NCI-H187 (cell line): ENCODE measurements at regions not wholly inside any gene's neighbourhood (a gene's known extent, or its start where the extent isn't known, plus 50 kb on each side); places are given as distances from the start of the nearest gene placed in this dataset.

ENCODE experiments used
- DNase-seq, 2 experiments: peaks; one replicate each; lab custom pipeline; 2025; lab: John Stamatoyannopoulos, UW

DNA sequence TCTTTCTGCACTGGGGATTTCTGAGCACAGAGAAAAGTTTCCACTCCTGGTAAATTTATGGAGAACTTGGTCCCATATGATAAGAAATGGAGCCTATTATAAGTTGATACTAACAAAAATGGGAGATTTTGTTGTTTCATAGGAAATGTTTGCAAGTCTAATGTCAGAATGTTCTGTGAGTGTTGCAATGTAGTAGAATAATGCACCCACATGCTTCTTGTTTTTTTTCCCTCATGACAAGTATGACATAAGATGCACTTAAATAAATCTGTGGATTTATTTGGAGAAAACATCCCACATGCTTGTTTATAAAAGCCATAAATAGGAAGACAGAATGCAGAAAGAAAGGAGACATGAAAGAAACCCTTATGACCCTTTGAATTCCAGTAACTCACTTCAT is 50.8 kb upstream of the KCNJ6 start:
- DNase-seq, result no peak

DNA sequence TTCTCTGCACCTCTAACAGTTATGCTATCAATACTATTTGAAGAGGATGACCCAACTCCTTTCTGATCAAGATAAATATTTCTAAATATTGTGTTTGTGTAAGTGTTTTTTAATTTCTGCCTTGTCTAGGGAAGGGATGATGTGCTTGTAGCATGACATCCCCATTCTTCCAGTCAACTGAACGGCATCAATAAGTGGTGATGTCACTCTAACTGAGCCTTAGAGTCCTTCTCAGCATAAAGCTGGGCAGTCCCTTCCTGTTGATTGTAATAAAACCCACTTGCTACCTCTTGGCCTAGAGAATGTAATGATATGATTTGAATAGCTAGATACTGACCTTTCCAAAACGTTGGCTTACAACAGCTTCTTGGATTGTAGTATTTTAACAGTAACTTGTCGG is 52.5 kb upstream of the KCNJ6 start:
- no peak for DNase-seq

DNA sequence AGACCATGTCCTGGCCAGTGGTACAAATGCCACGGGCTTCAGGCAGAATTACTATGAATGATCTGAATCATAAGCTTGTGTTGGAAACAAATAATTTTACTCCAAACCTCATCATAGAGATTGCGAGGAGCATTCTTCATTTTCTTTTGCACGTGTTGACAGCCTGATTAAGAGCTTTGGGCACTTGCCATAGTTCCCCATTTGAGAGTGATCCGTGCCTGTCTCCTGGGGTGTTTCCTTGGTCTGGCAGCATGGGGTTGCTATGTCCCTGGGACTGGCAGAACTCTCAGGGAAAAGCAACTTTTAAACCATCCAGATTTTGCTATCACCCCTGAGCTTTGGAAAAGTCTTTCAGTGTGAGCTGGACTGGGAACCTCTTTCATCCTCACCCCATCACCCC is 54.3 kb upstream of the KCNJ6 start:
- DNase-seq, result no peak

GRCh38 chr21:37971390-37971950 is 55.2 kb upstream of the KCNJ6 start:
- DNase-seq, result no peak

GRCh38 chr21:37974081-37974480 is 57.8 kb upstream of the KCNJ6 start:
- DNase-seq, result no peak

DNA sequence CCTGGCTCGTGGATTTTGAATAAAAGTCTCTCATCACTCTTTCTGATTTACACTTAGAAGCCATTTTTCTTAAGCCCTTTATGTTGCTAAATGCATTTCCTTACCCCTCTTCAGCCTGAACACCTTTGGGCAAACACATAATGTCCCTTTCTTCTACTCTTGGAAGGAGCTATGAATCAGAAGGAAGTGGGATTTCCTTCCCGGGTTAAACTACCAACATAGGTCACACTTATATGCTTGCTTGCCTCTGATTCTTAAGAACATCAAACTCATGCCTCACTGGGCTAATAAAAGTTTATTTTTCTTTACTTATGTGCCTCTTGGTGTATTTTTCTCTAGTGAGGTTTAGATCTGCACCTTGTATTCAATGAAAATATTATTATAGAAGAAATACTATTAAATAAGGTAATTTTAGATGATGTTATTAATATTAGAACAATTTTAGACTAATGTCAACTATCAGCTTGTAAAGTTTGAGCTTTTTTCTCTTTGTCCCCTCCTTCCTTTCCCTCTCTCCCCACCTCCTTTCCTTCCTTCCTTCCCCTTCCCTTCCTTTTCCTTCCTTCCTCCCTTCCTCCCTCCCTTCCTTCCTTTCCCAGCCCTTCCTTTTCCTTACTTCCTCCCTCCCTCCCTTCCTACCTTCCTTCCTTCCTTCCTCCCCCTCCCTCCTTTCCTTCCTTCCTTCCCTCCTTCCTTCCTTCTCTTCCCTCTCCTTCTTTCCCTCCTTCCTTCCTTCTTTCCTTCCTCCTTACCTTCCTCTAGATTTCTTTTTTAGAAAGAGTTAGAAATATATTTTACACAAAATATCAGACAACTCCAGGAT is 66.5 kb upstream of the KCNJ6 start:
- no peak for DNase-seq

DNA sequence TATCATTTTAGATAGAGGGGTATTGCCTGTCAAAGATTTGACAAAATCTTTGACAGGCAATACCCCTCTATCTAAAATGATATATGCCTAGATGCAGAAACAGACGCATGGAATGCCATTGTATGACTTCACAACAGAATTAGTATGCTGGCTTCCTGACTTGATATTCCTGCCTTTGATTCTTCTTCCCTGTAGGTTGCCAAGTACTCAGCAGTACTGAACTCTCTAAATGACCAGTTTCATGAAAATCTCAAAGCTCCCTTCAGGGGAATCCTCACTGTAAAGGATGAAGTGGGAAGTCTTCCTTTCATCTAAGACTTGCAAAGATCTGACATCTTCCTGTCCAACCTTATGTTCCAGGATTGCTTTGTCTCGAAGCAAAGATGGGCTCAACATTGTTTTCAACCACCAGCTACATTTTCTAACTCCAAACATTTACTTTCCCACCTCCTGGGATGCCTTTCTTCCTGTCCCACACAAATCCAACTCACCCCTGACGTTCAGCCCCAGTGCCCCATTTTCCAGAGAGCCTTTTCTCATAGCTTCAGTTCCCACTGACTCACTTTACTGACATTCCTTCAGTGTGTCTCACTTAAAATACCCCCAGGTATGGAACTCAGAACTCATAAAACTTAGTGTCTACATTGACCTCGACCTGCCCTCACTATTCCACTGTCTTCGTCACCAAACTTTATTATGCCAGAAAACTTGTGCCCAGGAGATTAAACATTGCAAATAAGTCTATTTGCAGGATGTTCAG is 67.3 kb upstream of the KCNJ6 start:
- no peak for DNase-seq

DNA sequence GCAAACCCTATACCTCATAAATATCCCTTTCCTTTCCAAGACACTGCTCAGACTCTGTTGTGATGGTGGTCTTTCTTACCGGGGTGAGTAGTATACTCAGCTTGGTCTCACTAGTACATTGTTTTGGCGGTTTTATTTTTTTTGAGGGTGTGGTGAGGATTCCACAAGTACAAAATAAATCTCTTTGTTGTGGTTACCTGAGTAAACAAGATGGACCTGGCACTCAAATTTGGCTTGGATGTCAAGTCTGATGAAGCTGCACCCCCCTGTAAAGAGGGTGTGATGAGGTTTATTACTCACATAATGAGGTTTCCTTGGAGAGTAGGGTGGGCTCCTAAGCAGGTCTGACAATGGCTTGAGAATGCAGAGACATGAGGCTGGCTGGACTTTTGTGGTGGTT is 68.2 kb upstream of the KCNJ6 start:
- no peak for DNase-seq

DNA sequence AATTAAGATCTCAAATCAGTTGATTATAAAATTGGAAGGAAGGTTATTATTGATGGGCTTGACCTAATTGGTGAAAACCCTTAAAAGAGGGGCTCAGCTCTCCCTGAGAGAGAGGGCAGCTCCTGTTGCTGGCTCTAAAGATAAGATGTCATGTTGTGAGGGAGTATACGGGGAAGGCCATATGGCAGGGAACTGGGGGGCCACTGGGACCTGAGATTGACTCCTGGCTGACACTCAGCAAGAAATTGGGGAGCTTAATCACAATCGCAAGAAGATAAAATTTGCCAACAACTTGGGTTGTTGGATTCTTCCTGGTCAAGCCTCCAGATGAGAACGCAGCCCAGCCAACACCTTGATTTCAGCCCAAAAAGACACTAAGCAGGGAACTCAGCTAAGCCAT is 69.7 kb upstream of the KCNJ6 start:
- no peak for DNase-seq

- DNase-seq, result no peak
These were observed 70.6 kb upstream of the KCNJ6 start for GRCh38 chr21:37986751-37987399.

DNA sequence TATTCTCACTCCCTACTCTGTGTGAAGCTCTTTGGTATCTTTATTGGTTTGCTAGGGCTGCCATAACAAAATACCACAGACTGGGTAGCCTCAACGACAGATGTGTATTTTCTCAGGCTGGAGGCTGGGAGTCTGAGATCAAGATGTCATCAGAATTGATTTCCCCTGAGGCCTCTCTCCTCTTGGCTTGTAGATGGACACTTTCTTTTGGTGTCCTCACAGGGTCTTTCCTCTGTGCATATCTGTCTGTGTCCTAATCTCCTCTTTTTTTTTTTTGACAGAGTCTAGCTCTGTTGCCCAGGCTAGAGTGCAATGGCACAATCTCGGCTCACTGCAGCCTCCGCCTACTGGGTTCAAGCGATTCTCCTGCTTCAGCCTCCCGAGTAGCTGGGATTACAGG is 71.4 kb upstream of the KCNJ6 start:
- DNase-seq, result no peak

DNA sequence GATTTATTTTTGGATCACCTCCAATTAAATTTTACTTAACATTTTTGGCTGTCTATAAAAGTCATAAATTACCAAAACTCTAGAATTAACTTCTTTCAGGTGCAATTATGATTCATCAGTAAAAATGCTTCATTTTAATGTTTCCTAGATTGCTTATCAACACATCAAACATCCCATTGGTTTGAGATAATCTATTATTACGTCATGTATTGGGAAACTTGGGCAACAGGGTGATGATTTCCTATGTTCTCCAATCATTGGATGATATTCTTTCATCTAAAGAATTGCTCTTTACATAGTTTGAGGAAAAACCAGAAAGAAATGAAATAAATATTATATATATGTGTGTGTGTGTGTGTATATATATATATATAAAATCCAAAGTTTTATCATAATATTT is 76.8 kb upstream of the KCNJ6 start:
- DNase-seq, result no peak

- DNase-seq, result no peak
These were observed 78.0 kb upstream of the KCNJ6 start for GRCh38 chr21:37994211-37994610.

DNA sequence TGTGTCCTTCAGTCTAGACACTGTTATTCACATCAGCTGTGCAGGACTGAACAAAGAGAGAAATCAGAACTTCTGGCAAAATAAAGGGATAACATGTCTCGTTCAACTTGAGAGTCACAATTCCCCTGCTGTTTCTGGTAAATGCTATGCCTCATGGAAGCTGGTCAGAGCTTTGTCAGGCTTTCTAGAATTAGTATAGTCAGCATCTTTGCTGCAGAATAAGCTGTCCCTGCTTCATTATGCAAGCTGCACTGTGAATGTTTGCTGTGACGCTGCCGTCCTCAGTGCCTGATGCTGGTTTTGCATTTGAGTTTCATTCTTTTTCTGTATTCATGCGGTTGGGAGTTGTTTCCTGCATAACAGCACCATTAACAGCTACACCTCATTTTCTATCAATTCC is 96.4 kb upstream of the KCNJ6 start:
- no peak for DNase-seq

DNA sequence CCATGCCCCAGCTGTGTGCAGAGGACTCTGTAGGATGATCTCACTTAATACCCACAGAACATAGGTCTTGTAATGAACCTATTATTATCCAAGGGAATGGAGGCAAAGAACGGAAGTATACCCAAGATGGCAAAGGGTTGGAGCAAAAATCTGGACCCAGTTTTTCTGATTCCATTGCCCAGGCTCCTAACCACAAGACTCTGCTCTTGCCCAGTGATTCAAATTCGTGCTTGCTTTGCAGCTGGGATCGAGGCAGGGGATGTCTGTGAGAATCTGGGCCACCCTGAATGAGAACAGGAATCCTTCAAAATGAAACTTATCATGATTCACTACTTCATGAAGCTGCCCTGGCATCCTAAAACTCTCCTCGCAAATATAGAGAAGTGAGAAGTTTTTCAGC is 97.5 kb upstream of the KCNJ6 start:
- DNase-seq, result no peak

DNA sequence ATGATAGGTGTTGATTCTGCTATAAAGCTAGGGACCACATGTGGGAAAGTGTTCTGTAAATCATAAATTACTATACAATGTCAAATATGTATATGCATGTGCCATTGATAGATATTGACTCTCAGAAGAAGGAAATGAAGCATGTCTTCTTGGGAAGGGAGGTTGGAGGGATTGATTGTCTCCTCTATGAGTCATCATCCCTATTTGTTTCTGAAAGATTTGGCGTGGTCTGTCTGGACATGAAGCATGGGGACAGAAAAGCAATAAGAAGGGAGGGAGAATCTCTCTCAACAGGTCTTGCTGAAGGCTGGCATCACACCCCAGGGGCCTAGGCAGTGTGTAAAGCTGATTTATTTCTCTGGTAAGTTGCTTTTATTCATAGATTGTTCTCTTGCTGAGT is 98.0 kb upstream of the KCNJ6 start:
- DNase-seq, result no peak

DNA sequence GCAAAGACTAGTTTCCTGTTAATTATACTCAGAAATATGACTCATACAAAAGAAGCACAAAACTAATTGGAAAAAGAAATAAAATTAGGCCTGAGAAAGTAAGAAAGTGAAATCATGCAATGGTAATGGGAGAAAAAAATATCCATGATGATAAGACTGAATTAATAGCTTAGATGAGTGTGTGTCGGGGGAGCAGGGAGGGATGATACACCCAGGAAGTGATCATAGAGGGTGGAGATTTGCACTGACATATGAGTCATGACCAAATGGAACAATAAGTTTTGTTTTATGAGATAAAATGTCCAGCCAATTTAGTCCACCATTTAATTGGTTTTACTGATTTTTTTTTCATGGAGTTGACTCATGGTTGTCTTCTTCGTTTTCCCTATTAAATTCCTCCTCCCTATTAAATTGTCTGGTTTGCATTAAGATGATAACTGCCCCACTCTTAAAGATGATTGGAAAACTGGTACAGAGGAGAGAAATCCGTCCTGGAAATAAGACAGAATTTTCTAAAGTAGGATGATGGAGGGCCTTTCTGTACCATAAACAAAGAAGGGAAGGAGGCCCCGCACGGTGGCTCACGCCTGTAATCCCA is 111.7 kb upstream of the KCNJ6 start:
- DNase-seq, result no peak

- no peak for DNase-seq
These were observed 116.0 kb upstream of the KCNJ6 start for GRCh38 chr21:38032082-38032801.

DNA sequence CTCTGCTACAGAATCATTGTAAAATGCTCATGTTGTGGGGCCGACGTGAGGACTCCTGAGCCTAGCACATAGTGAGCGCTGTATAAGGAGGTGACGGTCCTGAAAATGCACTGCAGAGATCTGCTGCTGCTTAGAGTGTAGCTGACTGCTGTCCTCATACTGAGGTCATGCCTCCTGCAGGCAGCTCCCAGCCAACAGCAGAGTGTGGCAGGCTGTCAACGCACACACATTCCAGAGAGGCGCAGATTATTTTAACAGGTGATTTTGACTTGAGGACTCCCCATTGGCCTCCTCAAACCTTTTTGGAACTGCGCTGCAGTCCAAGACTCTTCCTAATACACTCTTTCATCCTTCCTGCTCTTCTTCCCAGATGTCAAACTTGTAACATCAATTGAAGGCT is 119.8 kb upstream of the KCNJ6 start:
- no peak for DNase-seq

DNA sequence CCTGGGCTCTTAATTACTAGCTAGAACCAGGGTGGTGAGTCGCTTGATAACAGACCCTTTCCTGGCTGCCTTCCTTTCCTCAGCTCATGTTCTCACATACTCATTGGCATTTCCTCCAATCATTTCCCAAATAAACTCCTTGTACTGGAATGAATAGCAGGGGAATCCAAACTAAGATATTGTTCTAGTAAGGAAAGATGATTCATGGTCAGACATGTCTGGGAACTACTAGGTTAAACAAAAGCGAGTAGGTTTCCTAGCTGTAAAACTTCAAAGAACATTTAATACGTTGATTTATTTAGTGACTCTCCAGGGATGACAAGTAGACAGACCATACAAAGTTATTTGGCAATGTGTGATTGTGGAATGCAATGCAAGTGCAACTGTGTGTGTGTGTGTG is 121.2 kb upstream of the KCNJ6 start:
- DNase-seq, result no peak

- DNase-seq, result no peak
These were observed 123.1 kb upstream of the KCNJ6 start for GRCh38 chr21:38039369-38039768.

DNA sequence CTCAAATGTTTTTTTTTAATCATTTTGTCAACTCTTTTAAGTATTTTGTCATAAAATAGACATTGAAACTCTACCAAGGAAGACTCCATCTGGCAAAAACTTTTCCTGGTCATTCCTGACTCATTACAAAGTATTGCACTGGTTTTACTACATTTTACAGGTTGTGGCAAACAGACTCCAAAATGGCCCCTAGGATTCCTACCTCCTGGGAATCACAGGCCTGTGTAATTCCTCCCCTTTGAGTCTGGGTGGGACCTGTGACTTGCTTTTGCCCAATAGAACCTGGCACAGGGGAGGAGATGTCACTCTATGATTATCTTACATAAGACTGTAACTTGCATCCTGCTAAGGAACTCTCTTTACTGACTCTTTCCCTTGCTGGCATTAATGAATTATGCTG is 123.6 kb upstream of the KCNJ6 start:
- no peak for DNase-seq
